ENCODE measurements at regions not wholly inside any gene's neighbourhood (a gene's known extent, or its start where the extent isn't known, plus 50 kb on each side); places are given as distances from the start of the nearest gene placed in this dataset.

GRCh38 chr15:91472316-91472756, 372.3 kb downstream of the SV2B start (continued):
- TF ChIP-seq NCOR1 (IDR thresholded peaks at IDR 0.05), result peak; percentile 49; the same call in 1 of the 2 replicates
- TF ChIP-seq GTF2A2 (tag; IDR thresholded peaks at IDR 0.05), result no peak
- no peak for TF ChIP-seq MXI1 (IDR thresholded peaks at IDR 0.05; ENCODE audit: low read depth, low read length)
- no peak for TF ChIP-seq TSC22D4 (tag; IDR thresholded peaks at IDR 0.05)
- no peak for TF ChIP-seq NFRKB (IDR thresholded peaks at IDR 0.05; ENCODE audit: low read depth)
- peak; percentile 62; the same call in 1 of the 2 replicates for TF ChIP-seq HES1 (IDR thresholded peaks at IDR 0.05; ENCODE audit: low read depth)
- TF ChIP-seq NFE2 (IDR thresholded peaks at IDR 0.05; ENCODE audit: low read depth), result peak; percentile 66
- TF ChIP-seq SRSF1 (IDR thresholded peaks at IDR 0.05; ENCODE audit: low read depth, low read length), result no peak
- TF ChIP-seq SRSF3 (IDR thresholded peaks at IDR 0.05; ENCODE audit: insufficient read depth, low read length), result no peak
- no peak for TF ChIP-seq RBM22 (IDR thresholded peaks at IDR 0.05; ENCODE audit: low read depth, low read length, poor library complexity, severe bottlenecking)
- TF ChIP-seq TBL1XR1 (IDR thresholded peaks at IDR 0.05; ENCODE audit: low read length in 2 of 2), result no peak
- no peak for TF ChIP-seq ZNF212 (CRISPR knock-in tag; IDR thresholded peaks at IDR 0.05)
- no peak for TF ChIP-seq TARDBP (IDR thresholded peaks at IDR 0.05)
- TF ChIP-seq ZBTB2 (IDR thresholded peaks at IDR 0.05), result no peak
- no peak for TF ChIP-seq MTF1 (CRISPR knock-in tag; IDR thresholded peaks at IDR 0.05; ENCODE audit: borderline replicate concordance)
- peak; percentile 51; the same call in 1 of the 2 replicates for TF ChIP-seq CTBP1 (IDR thresholded peaks at IDR 0.05; ENCODE audit: borderline replicate concordance)
- TF ChIP-seq SIX5 (IDR thresholded peaks at IDR 0.05; ENCODE audit: borderline replicate concordance in 1 of 2, insufficient read depth in 1 of 2, low read depth in 1 of 2, low read length in 2 of 2), result no peak
- TF ChIP-seq RBBP5 (IDR thresholded peaks at IDR 0.05; ENCODE audit: borderline replicate concordance, insufficient read depth, low read length, poor library complexity, severe bottlenecking), result no peak
- TF ChIP-seq SUPT5H (IDR thresholded peaks at IDR 0.05), result no peak
- no peak for TF ChIP-seq NFE2L1 (tag; IDR thresholded peaks at IDR 0.05; ENCODE audit: borderline replicate concordance, low read depth)
- no peak for TF ChIP-seq RUNX1 (IDR thresholded peaks at IDR 0.05; ENCODE audit: low read depth)
- TF ChIP-seq MCM5 (IDR thresholded peaks at IDR 0.05; ENCODE audit: low read depth), result no peak
- no peak for TF ChIP-seq ETS1 (conservative IDR thresholded peaks at IDR 0.05; ENCODE audit: control insufficient read depth, low read depth, low read length)
- TF ChIP-seq ARID2 (IDR thresholded peaks at IDR 0.05), result no peak
- TF ChIP-seq ZNF507 (tag; conservative IDR thresholded peaks at IDR 0.05), result no peak
- peak; percentile 95 for TF ChIP-seq SOX6 (IDR thresholded peaks at IDR 0.05)
- TF ChIP-seq ARID1B (IDR thresholded peaks at IDR 0.05), result peak; percentile 80
- no peak for TF ChIP-seq ZBED1 (IDR thresholded peaks at IDR 0.05)
- no peak for TF ChIP-seq RFX7 (CRISPR knock-in tag; IDR thresholded peaks at IDR 0.05)
- TF ChIP-seq CBX5 (IDR thresholded peaks at IDR 0.05; ENCODE audit: borderline replicate concordance, low read depth), result no peak
